GM23338 (cell line): ENCODE measurements at regions not wholly inside any gene's neighbourhood (a gene's known extent, or its start where the extent isn't known, plus 50 kb on each side); places are given as distances from the start of the nearest gene placed in this dataset.

Experiments used
- ATAC-seq: fragments of 200-7000 bp; cut with Tn5 transposase; 3 replicates; pipeline ENCODE4 v1.9.1; 2020
- DNase-seq: peaks from one replicate; pipeline ENCODE4 v3.0.0-alpha.2; 2015; ENCODE audit warnings: low spot score
- H2AFZ ChIP-seq: fragments of 200-600 bp; sonication (generic); 2 replicates; pipeline ENCODE4 v1.8.0; 2016; ENCODE audit warnings: antibody characterized with exemption, mild to moderate bottlenecking, moderate library complexity
- H3F3A ChIP-seq: fragments of 200-600 bp; sonication (generic); replicated peaks from 2 replicates; pipeline ENCODE4 v1.8.0; 2017; ENCODE audit warnings: antibody characterized with exemption, mixed run types, low read depth
- H3K27ac ChIP-seq: fragments of 200-600 bp; sonication (generic); 2 replicates; pipeline ENCODE4 v1.6.1; 2016; ENCODE audit warnings: low read depth
- H3K27me3 ChIP-seq: fragments of 200-600 bp; sonication (generic); 2 replicates; pipeline ENCODE4 v1.8.0; 2016; ENCODE audit warnings: mild to moderate bottlenecking, mixed run types, moderate library complexity; ENCODE audit not compliant: insufficient read depth
- H3K36me3 ChIP-seq: fragments of 200-600 bp; sonication (generic); 2 replicates; pipeline ENCODE4 v1.8.0; 2016; ENCODE audit warnings: mild to moderate bottlenecking; ENCODE audit not compliant: insufficient read depth
- H3K4me1 ChIP-seq: fragments of 200-600 bp; sonication (generic); 2 replicates; pipeline ENCODE4 v1.8.0; 2016; ENCODE audit warnings: mild to moderate bottlenecking, moderate library complexity; ENCODE audit not compliant: insufficient read depth
- H3K4me2 ChIP-seq: fragments of 200-600 bp; sonication (generic); 2 replicates; pipeline ENCODE4 v1.7.1; 2017; ENCODE audit warnings: mixed run types
- H3K4me3 ChIP-seq: fragments of 200-600 bp; sonication (generic); 2 replicates; pipeline ENCODE4 v1.6.1; 2016; ENCODE audit warnings: mixed run types
- H3K79me2 ChIP-seq: fragments of 200-600 bp; sonication (generic); replicated peaks from 2 replicates; pipeline ENCODE4 v1.8.0; 2017; ENCODE audit warnings: mild to moderate bottlenecking; ENCODE audit not compliant: insufficient read depth
- H3K9me2 ChIP-seq: fragments of 200-600 bp; sonication (generic); 2 replicates; pipeline ENCODE4 v1.8.0; 2017; ENCODE audit not compliant: insufficient read depth
- H4K20me1 ChIP-seq: fragments of 200-600 bp; sonication (generic); replicated peaks from 2 replicates; pipeline ENCODE4 v1.8.0; 2017; ENCODE audit warnings: mild to moderate bottlenecking; ENCODE audit not compliant: insufficient read depth
- H3K27ac Mint-ChIP-seq: 2 replicates; pipeline ENCODE4 v1.8.0; 2020; ENCODE audit warnings: inconsistent platforms, mild to moderate bottlenecking, moderate library complexity, mixed read lengths
- H3K27me3 Mint-ChIP-seq: 3 replicates; pipeline ENCODE4 v1.8.0; 2022; ENCODE audit warnings: low read depth, mild to moderate bottlenecking, moderate library complexity, mixed read lengths, inconsistent platforms; ENCODE audit not compliant: insufficient read depth, poor library complexity
- H3K36me3 Mint-ChIP-seq: 3 replicates; pipeline ENCODE4 v1.8.0; 2021; ENCODE audit warnings: low read depth, mild to moderate bottlenecking, inconsistent platforms, moderate library complexity, mixed read lengths
- H3K4me1 Mint-ChIP-seq: 3 replicates; pipeline ENCODE4 v1.8.0; 2020; ENCODE audit warnings: mild to moderate bottlenecking, inconsistent platforms, mixed read lengths
- H3K4me3 Mint-ChIP-seq: 3 replicates; pipeline ENCODE4 v1.8.0; 2021; ENCODE audit warnings: moderate library complexity, mild to moderate bottlenecking, inconsistent platforms, mixed read lengths
- H3K9me3 Mint-ChIP-seq: 3 replicates; pipeline ENCODE4 v1.8.0; 2020; ENCODE audit warnings: moderate library complexity, mild to moderate bottlenecking, inconsistent platforms, mixed read lengths
- CREB1 ChIP-seq: fragments of 250-450 bp; sonication (Bioruptor Pico); IDR thresholded peaks from 2 replicates; pipeline ENCODE4 v1.5.0; 2020; ENCODE audit warnings: low read depth, mild to moderate bottlenecking, moderate library complexity
- CTCF ChIP-seq, 2 experiments: fragments of 200-600 bp in 1 of 2; sonication (generic) in 1 of 2; conservative IDR thresholded peaks; 2 replicates each; pipeline versions ENCODE4 v1.5.1 to v1.6.1; 2016 to 2017; ENCODE audit warnings: antibody characterized with exemption in 2 of 2, low read depth in 2 of 2, mild to moderate bottlenecking in 2 of 2, moderate library complexity in 1 of 2
- ETS1 ChIP-seq: IDR thresholded peaks from 2 replicates; pipeline ENCODE4 v1.6.1; 2016; ENCODE audit warnings: antibody characterized with exemption
- EZH2 ChIP-seq: fragments of 200-600 bp; sonication (generic); IDR thresholded peaks from one replicate; pipeline ENCODE4 v1.8.0; 2017; ENCODE audit warnings: antibody characterized with exemption, mild to moderate bottlenecking, low read depth; ENCODE audit not compliant: unreplicated experiment
- EZH2phosphoT487 ChIP-seq: fragments of 200-600 bp; sonication (generic); IDR thresholded peaks from one replicate; pipeline ENCODE4 v1.8.1; 2018; ENCODE audit warnings: antibody characterized with exemption; ENCODE audit not compliant: unreplicated experiment
- JUNB ChIP-seq: IDR thresholded peaks from one replicate; pipeline ENCODE4 v1.6.1; 2016; ENCODE audit warnings: antibody characterized with exemption; ENCODE audit not compliant: unreplicated experiment
- NANOG ChIP-seq: IDR thresholded peaks from 2 replicates; pipeline ENCODE4 v1.6.1; 2016; ENCODE audit warnings: antibody characterized with exemption, borderline replicate concordance
- POLR2AphosphoS5 ChIP-seq: IDR thresholded peaks from 2 replicates; pipeline ENCODE4 v1.6.1; 2016; ENCODE audit warnings: antibody characterized with exemption, low read depth
- REST ChIP-seq: IDR thresholded peaks from one replicate; pipeline ENCODE4 v1.6.1; 2018; ENCODE audit warnings: antibody characterized with exemption; ENCODE audit not compliant: unreplicated experiment
- STAT1 ChIP-seq: IDR thresholded peaks from one replicate; pipeline ENCODE4 v1.6.1; 2016; ENCODE audit warnings: antibody characterized with exemption; ENCODE audit not compliant: unreplicated experiment
- ZNF114 ChIP-seq: fragments of 250-450 bp; sonication (Bioruptor Pico); IDR thresholded peaks from 2 replicates; pipeline ENCODE4 v1.5.0; 2020; ENCODE audit warnings: mild to moderate bottlenecking, moderate library complexity
- ZNF331 ChIP-seq: fragments of 250-450 bp; sonication (Bioruptor Pico); IDR thresholded peaks from 2 replicates; pipeline ENCODE4 v1.5.0; 2020; ENCODE audit warnings: low read depth, mild to moderate bottlenecking, moderate library complexity
- ZNF462 ChIP-seq: fragments of 250-450 bp; sonication (Bioruptor Pico); IDR thresholded peaks from 2 replicates; pipeline ENCODE4 v1.5.0; 2020; ENCODE audit warnings: mild to moderate bottlenecking, moderate library complexity

- Histone ChIP-seq H3K27ac (no peak overlapping the region), H2AFZ (no peak overlapping the region), H3K36me3 (no peaks in the 10 kb centered on the region), H4K20me1 (no peaks in the 10 kb centered on the region), H3F3A (no peaks in the 10 kb centered on the region), H3K27me3 (no peaks in the 10 kb centered on the region), H3K79me2 (no peaks in the 10 kb centered on the region), H3K4me2 (no peak overlapping the region), H3K9me2 (peaks cover 7% of the 10 kb centered on the region; the same call in 1 of the 2 replicates), H3K4me1 (peaks cover 8% of the 10 kb centered on the region; the same call in 1 of the 2 replicates), H3K4me3 (no peak overlapping the region)
- no peaks in the 10 kb centered on the region for H3K9me3 Mint-ChIP-seq
- H3K4me1 Mint-ChIP-seq, result peaks cover 18% of the 10 kb centered on the region
- H3K27me3 Mint-ChIP-seq, result no peaks in the 10 kb centered on the region
- ATAC-seq (no peak), DNase-seq (no peak)
- H3K4me3 Mint-ChIP-seq, result no peak overlapping the region
- no peak for TF ChIP-seq EZH2phosphoT487
- no peak for TF ChIP-seq POLR2AphosphoS5
- no peak for TF ChIP-seq REST
- no peak for TF ChIP-seq ZNF114 (CRISPR knock-in tag)
- TF ChIP-seq STAT1, result no peak
- TF ChIP-seq ETS1, result no peak
- TF ChIP-seq CREB1 (CRISPR knock-in tag), result no peak
- TF ChIP-seq JUNB, result no peak
- TF ChIP-seq ZNF462, result no peak
- no peak for TF ChIP-seq ZNF331 (CRISPR knock-in tag)
- no peak for TF ChIP-seq NANOG
- no peak for TF ChIP-seq EZH2
- TF ChIP-seq CTCF (conservative IDR thresholded peaks at IDR 0.05; ENCODE audit: low read depth in 2 of 2), result no peak
- no peak overlapping the region for H3K27ac Mint-ChIP-seq
- H3K36me3 Mint-ChIP-seq, result no peaks in the 10 kb centered on the region
Measured at GRCh38 chr9:16312116-16312515, 558.4 kb downstream of the BNC2 start.
